Ovary (tissue), 7 donors: ENCODE measurements at regions not wholly inside any gene's neighbourhood (a gene's known extent, or its start where the extent isn't known, plus 50 kb on each side); places are given as distances from the start of the nearest gene placed in this dataset.

Source experiments
- DNase-seq, 5 donors: peaks; one replicate each; pipeline ENCODE4 v3.0.0-alpha.2; 2019 to 2020
- H3K27ac ChIP-seq, 2 donors: fragments of 200-600 bp; one replicate each; pipeline versions ENCODE4 v1.5.1 to v1.8.0; 2019 to 2022
- H3K27me3 ChIP-seq: fragments of 200-600 bp; one replicate; pipeline ENCODE4 v1.8.0; 2022
- H3K36me3 ChIP-seq: fragments of 200-600 bp; sonication (generic); one replicate; pipeline ENCODE4 v1.5.1; 2019
- H3K4me1 ChIP-seq: one replicate; pipeline ENCODE4 v1.8.1; 2013; ENCODE audit warnings: mild to moderate bottlenecking, moderate library complexity; ENCODE audit not compliant: insufficient read depth
- H3K4me3 ChIP-seq: fragments of 200-600 bp; sonication (generic); one replicate; pipeline ENCODE4 v1.5.1; 2017
- H3K9me3 ChIP-seq, 2 donors: fragments of 200-600 bp in 1 of 2; sonication (generic) in 1 of 2; one replicate each; pipeline versions ENCODE4 v1.5.1 to v1.8.1; 2013 to 2019; ENCODE audit warnings: mild to moderate bottlenecking in 1 of 2, moderate library complexity in 1 of 2
- CTCF ChIP-seq, 3 donors: fragments of 450-650 bp in 2 of 3; fragments of 200-600 bp in 1 of 3; IDR thresholded peaks; one replicate each; pipeline versions ENCODE4 v1.5.1 to v1.8.0; 2016 to 2022; ENCODE audit warnings: antibody characterized with exemption in 3 of 3, mild to moderate bottlenecking in 1 of 3
- EP300 ChIP-seq: sonication (generic); formaldehyde crosslinking; IDR thresholded peaks from one replicate; pipeline ENCODE4 v1.6.1; 2017; ENCODE audit warnings: antibody characterized with exemption
- POLR2A ChIP-seq: fragments of 450-650 bp; IDR thresholded peaks from one replicate; pipeline ENCODE4 v1.6.1; 2017; ENCODE audit warnings: antibody characterized with exemption, mild to moderate bottlenecking, moderate library complexity
- WGBS, 3 donors: extraction: QIAGEN DNeasy Blood & Tissue Kit in 1 of 3; methylation state at CpG; one replicate each; pipeline versions ENCODE4 v1.1.5 to v1.1.7; 2013 to 2017; 5-methylcytosine and 5-hydroxymethylcytosine counted together
- intact Hi-C, 4 donors: fragments of 100-400 bp; cut with DNase I; formaldehyde crosslinking; loops; one replicate each; pipeline versions ENCODE4 v1.11.0 to v1.15.1; 2022 to 2023
- donor health status: DM: no; HTN: no; CAD: no; lungs with moderate emphysema.
- donor health status: DM: no; HTN: no; CAD: no.
- donor health status: Bipolar disorder and iron deficiency.
- donor health status: DM: no; HTN: no; CAD: no.
- donor health status: DM: yes; HTN: yes; CAD: no.

GRCh38 chr14:71711619-71712018, 220.6 kb upstream of the RGS6 start:
- Histone ChIP-seq H3K36me3 (no peaks in the 10 kb centered on the region), H3K27ac (no peak overlapping the region), H3K4me3 (no peak overlapping the region), H3K4me1 (peaks cover 6% of the 10 kb centered on the region), H3K27me3 (no peaks in the 10 kb centered on the region), H3K9me3 (no peaks in the 10 kb centered on the region)
- no peak for DNase-seq
- intact Hi-C loops, result no loop called here
- no peak for TF ChIP-seq CTCF (IDR thresholded peaks at IDR 0.05)
- TF ChIP-seq POLR2A, result no peak
- no peak for TF ChIP-seq EP300
- 10 to 19% (median 16%) methylated on average over 1 of the region's 1 CpG for WGBS, 3 donors

GRCh38 chr14:71712478-71712877, 219.8 kb upstream of the RGS6 start:
- Histone ChIP-seq H3K4me3 (no peak overlapping the region), H3K4me1 (peaks cover 6% of the 10 kb centered on the region), H3K27ac (no peak overlapping the region), H3K27me3 (no peaks in the 10 kb centered on the region), H3K36me3 (no peaks in the 10 kb centered on the region), H3K9me3 (no peaks in the 10 kb centered on the region)
- intact Hi-C loops, result no loop called here
- no peak for DNase-seq
- WGBS, 3 donors, result 81 to 87% (median 83%) methylated on average over 2 of the region's 2 CpGs
- no peak for TF ChIP-seq EP300

GRCh38 chr14:71713016-71713415, 219.2 kb upstream of the RGS6 start:
- DNase-seq, result no peak
- Histone ChIP-seq H3K4me1 (peaks cover 6% of the 10 kb centered on the region), H3K36me3 (no peaks in the 10 kb centered on the region), H3K4me3 (no peak overlapping the region), H3K27ac (no peak overlapping the region), H3K27me3 (no peaks in the 10 kb centered on the region), H3K9me3 (no peaks in the 10 kb centered on the region)
- no peak for TF ChIP-seq EP300
- TF ChIP-seq CTCF (IDR thresholded peaks at IDR 0.05), result no peak
- TF ChIP-seq POLR2A, result no peak
- WGBS, 3 donors, result 97 to 100% (median 97%) methylated on average over 1 of the region's 1 CpG
- intact Hi-C loops, result no loop called here

- Histone ChIP-seq H3K4me1 (peaks cover 6% of the 10 kb centered on the region), H3K27ac (no peak overlapping the region), H3K4me3 (no peak overlapping the region), H3K27me3 (no peaks in the 10 kb centered on the region), H3K36me3 (no peaks in the 10 kb centered on the region), H3K9me3 (no peaks in the 10 kb centered on the region)
- intact Hi-C loops, result no loop called here
- 88 to 90% (median 89%) methylated on average over 1 of the region's 1 CpG for WGBS, 3 donors
- no peak for DNase-seq
- TF ChIP-seq EP300 (no peak), POLR2A (no peak), CTCF (IDR thresholded peaks at IDR 0.05) (no peak)
Measured at GRCh38 chr14:71713451-71713850, 218.8 kb upstream of the RGS6 start.

- no peak for TF ChIP-seq CTCF (IDR thresholded peaks at IDR 0.05)
- TF ChIP-seq POLR2A, result no peak
- H3K4me3 ChIP-seq, result no peak overlapping the region
- no peak for DNase-seq
- WGBS, 3 donors, result 85 to 99% (median 96%) methylated on average over 1 of the region's 1 CpG
- intact Hi-C loops, result no loop called here
- peaks cover 6% of the 10 kb centered on the region for H3K4me1 ChIP-seq
- H3K27ac ChIP-seq, result no peak overlapping the region
- no peaks in the 10 kb centered on the region for H3K27me3 ChIP-seq
- no peaks in the 10 kb centered on the region for H3K36me3 ChIP-seq
- H3K9me3 ChIP-seq, result no peaks in the 10 kb centered on the region
Measured at GRCh38 chr14:71714225-71714624, 218.0 kb upstream of the RGS6 start.
